HCT116 (cell line): ENCODE measurements at regions not wholly inside any gene's neighbourhood (a gene's known extent, or its start where the extent isn't known, plus 50 kb on each side); places are given as distances from the start of the nearest gene placed in this dataset.

ENCODE experiments used
- ATAC-seq: fragments of 200-7000 bp; cut with Tn5 transposase; 2 replicates; pipeline ENCODE4 v1.9.1; 2020; ENCODE audit warnings: mild to moderate bottlenecking, moderate library complexity
- BruUV-seq: library from RNA; stranded (reverse); fragments of 400-500 nt; replicated peaks from 2 replicates; lab custom pipeline; 2021; lab: Mats Ljungman, UMichigan
- CTCF ChIA-PET: fragments of 300-600 bp; sonication (Branson Sonifier 250); formaldehyde crosslinking; loops from one replicate; lab custom pipeline; 2021; ENCODE audit warnings: antibody characterized with exemption; lab: Charles Lee
- POLR2A ChIA-PET: fragments of 300-600, 350-600 bp; sonication (Branson Sonifier 250); formaldehyde crosslinking; loops from one replicate; lab custom pipeline; 2021; ENCODE audit warnings: antibody characterized with exemption; lab: Charles Lee
- RAD21 ChIA-PET, 2 experiments: fragments of 300-600 bp; sonication (Branson Sonifier 250); formaldehyde crosslinking; loops; one replicate each; lab custom pipeline; 2023; ENCODE audit warnings: low total read pairs in 2 of 2; ENCODE audit not compliant: uncharacterized antibody in 2 of 2, unreplicated experiment in 2 of 2, low non-redundant PET in 1 of 2; lab: Charles Lee
- DNase-seq: peaks from one replicate; pipeline ENCODE4 v3.0.0-alpha.2; 2010; ENCODE audit warnings: low read depth, low spot score
- H2AFZ ChIP-seq: fragments of 200-600 bp; shearing (Covaris generic), sonication (generic); 2 replicates; pipeline ENCODE4 v1.6.1; 2017; ENCODE audit warnings: low read depth, mixed run types, mixed read lengths, antibody characterized with exemption, low read length; ENCODE audit not compliant: poor library complexity, severe bottlenecking
- H3K27ac ChIP-seq: 2 replicates; pipeline ENCODE4 v1.5.1; 2012; ENCODE audit warnings: low read depth, low read length
- H3K27me3 ChIP-seq: fragments of 200-600 bp; sonication (generic); 2 replicates; pipeline ENCODE4 v1.6.1; 2016; ENCODE audit warnings: mixed run types, low read length, mixed read lengths; ENCODE audit not compliant: insufficient read depth
- H3K36me3 ChIP-seq, 2 experiments: fragments of 200-500 bp in 1 of 2; fragments of 200-600 bp in 1 of 2; sonication (Bioruptor generic) in 1 of 2; sonication (generic) in 1 of 2; 2 replicates each; pipeline versions ENCODE4 v1.5.1 to v1.6.1; 2014 to 2016; ENCODE audit warnings: low read length in 2 of 2, inconsistent platforms in 1 of 2, mixed read lengths in 1 of 2, mixed run types in 1 of 2; ENCODE audit not compliant: insufficient read depth in 2 of 2, control insufficient read depth in 1 of 2
- H3K4me1 ChIP-seq, 2 experiments: fragments of 200-600 bp in 1 of 2; sonication (generic) in 1 of 2; 2 replicates each; pipeline versions ENCODE4 v1.5.1 to v1.6.1; 2012 to 2017; ENCODE audit warnings: low read length in 2 of 2, inconsistent platforms in 1 of 2, mild to moderate bottlenecking in 1 of 2, mixed read lengths in 1 of 2, mixed run types in 1 of 2, moderate library complexity in 1 of 2; ENCODE audit not compliant: insufficient read depth in 2 of 2, control insufficient read depth in 1 of 2
- H3K4me2 ChIP-seq: fragments of 200-600 bp; sonication (generic); 2 replicates; pipeline ENCODE4 v1.6.1; 2017; ENCODE audit warnings: mixed run types, low read length, mixed read lengths
- H3K4me3 ChIP-seq, 2 experiments: fragments of 200-600 bp in 1 of 2; sonication (generic) in 1 of 2; replicated peaks in 1 of 2; 2 replicates each; pipeline ENCODE4 v1.5.1; 2011 to 2016; ENCODE audit warnings: low read length in 2 of 2, control low read depth in 1 of 2, low read depth in 1 of 2, mild to moderate bottlenecking in 1 of 2, mixed read lengths in 1 of 2, mixed run types in 1 of 2
- H3K79me2 ChIP-seq: fragments of 200-600 bp; sonication (generic); 2 replicates; pipeline ENCODE4 v1.6.1; 2017; ENCODE audit warnings: mild to moderate bottlenecking, mixed run types, low read length, moderate library complexity, mixed read lengths; ENCODE audit not compliant: insufficient read depth
- H3K9ac ChIP-seq: fragments of 200-600 bp; sonication (generic); 2 replicates; pipeline ENCODE4 v1.6.1; 2016; ENCODE audit warnings: low read length, mixed read lengths
- H3K9me2 ChIP-seq: fragments of 200-600 bp; sonication (generic), shearing (Covaris generic); 2 replicates; pipeline ENCODE4 v1.6.1; 2017; ENCODE audit warnings: mixed run types, mild to moderate bottlenecking, moderate library complexity; ENCODE audit not compliant: insufficient read depth
- H3K9me3 ChIP-seq, 2 experiments: fragments of 200-500 bp in 1 of 2; fragments of 200-600 bp in 1 of 2; sonication (Bioruptor generic) in 1 of 2; sonication (generic) in 1 of 2; 2 replicates each; pipeline ENCODE4 v1.6.1; 2014 to 2017; ENCODE audit warnings: low read length in 2 of 2, mixed read lengths in 2 of 2, inconsistent platforms in 1 of 2, low read depth in 1 of 2, mild to moderate bottlenecking in 1 of 2, mixed run types in 1 of 2, moderate library complexity in 1 of 2; ENCODE audit not compliant: control insufficient read depth in 1 of 2, insufficient read depth in 1 of 2
- H4K20me1 ChIP-seq: fragments of 200-600 bp; sonication (generic), shearing (Covaris generic); 2 replicates; pipeline ENCODE4 v1.6.1; 2017; ENCODE audit warnings: mixed run types, mild to moderate bottlenecking, moderate library complexity; ENCODE audit not compliant: insufficient read depth
- CEBPB ChIP-seq: IDR thresholded peaks from 2 replicates; pipeline ENCODE4 v1.6.1; 2012; ENCODE audit warnings: low read depth
- EGR1 ChIP-seq: IDR thresholded peaks from 2 replicates; pipeline ENCODE4 v1.6.1; 2012; ENCODE audit warnings: low read depth
- ELF1 ChIP-seq: IDR thresholded peaks from 2 replicates; pipeline ENCODE4 v1.6.1; 2012; ENCODE audit warnings: low read depth, borderline replicate concordance
- FOSL1 ChIP-seq: IDR thresholded peaks from 2 replicates; pipeline ENCODE4 v1.6.1; 2012; ENCODE audit warnings: low read depth
- JUND ChIP-seq: IDR thresholded peaks from 2 replicates; pipeline ENCODE4 v1.6.1; 2012
- POLR2AphosphoS5 ChIP-seq: IDR thresholded peaks from 2 replicates; pipeline ENCODE4 v1.6.1; 2011; ENCODE audit warnings: mild to moderate bottlenecking, low read depth, low read length, moderate library complexity
- SIN3A ChIP-seq: IDR thresholded peaks from 2 replicates; pipeline ENCODE4 v1.6.1; 2012; ENCODE audit warnings: low read depth
- SP1 ChIP-seq: IDR thresholded peaks from 2 replicates; pipeline ENCODE4 v1.6.1; 2012; ENCODE audit warnings: low read depth
- SRF ChIP-seq: IDR thresholded peaks from 2 replicates; pipeline ENCODE4 v1.6.1; 2012; ENCODE audit warnings: low read depth
- TCF7L2 ChIP-seq: IDR thresholded peaks from 2 replicates; pipeline ENCODE4 v1.7.0; 2011; ENCODE audit warnings: borderline replicate concordance, inconsistent platforms; ENCODE audit not compliant: insufficient read depth, insufficient read length; ENCODE audit errors: extremely low read depth
- YY1 ChIP-seq: IDR thresholded peaks from 2 replicates; pipeline ENCODE4 v1.6.1; 2011; ENCODE audit warnings: low read length, low read depth, moderate library complexity, mild to moderate bottlenecking; ENCODE audit not compliant: insufficient replicate concordance; ENCODE audit errors: extremely low read depth
- intact Hi-C: fragments of 100-400 bp; cut with micrococcal nuclease; formaldehyde crosslinking; loops from 2 replicates; pipeline ENCODE4 v1.10.0; 2022
- TF ChIP-seq, protein P1 (sequence below): IDR thresholded peaks from 2 replicates; pipeline ENCODE4 v1.6.1; 2012
- TF ChIP-seq, protein P2 (sequence below), 3 experiments: fragments of 200-600 bp in 1 of 3; sonication (generic) in 1 of 3; IDR thresholded peaks in 2 of 3; conservative IDR thresholded peaks in 1 of 3; 2 replicates each; pipeline ENCODE4 v1.5.1; 2012 to 2017; ENCODE audit warnings: low read depth in 2 of 3, low read length in 2 of 3, antibody characterized with exemption in 1 of 3, borderline replicate concordance in 1 of 3, control low read depth in 1 of 3, mild to moderate bottlenecking in 1 of 3, mixed read lengths in 1 of 3, mixed run types in 1 of 3, moderate library complexity in 1 of 3; ENCODE audit not compliant: insufficient read depth in 1 of 3

DNA sequence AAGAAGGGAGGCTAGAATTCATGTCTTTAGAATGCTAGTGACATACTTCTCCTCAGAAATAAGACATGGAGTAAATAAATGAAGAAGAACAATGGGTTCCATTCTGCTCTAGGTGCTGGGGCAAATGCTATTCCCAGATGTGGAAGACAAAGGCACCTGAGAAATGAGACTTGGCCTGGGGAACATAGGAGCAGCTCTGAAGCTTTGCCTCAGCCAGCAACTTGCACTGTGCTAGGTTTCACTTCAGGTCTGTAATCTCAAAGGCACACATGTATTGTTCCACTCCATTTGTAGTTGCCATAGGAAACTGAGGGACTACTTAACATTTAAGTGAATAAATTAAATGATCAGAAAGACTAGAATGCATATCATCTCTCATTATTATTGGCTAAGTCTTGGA, 538.9 kb upstream of the REG3G start:
- Histone ChIP-seq H3K4me3 (no peak overlapping the region), H3K4me1 (no peaks in the 10 kb centered on the region), H3K9ac (no peak overlapping the region), H3K36me3 (no peaks in the 10 kb centered on the region), H3K9me3 (peaks cover 3 to 18% of the 10 kb centered on the region in 2 experiments; a peak in 1 of 4 replicates), H3K4me2 (no peak overlapping the region), H4K20me1 (no peaks in the 10 kb centered on the region), H3K79me2 (no peaks in the 10 kb centered on the region), H2AFZ (no peak overlapping the region), H3K9me2 (no peaks in the 10 kb centered on the region), H3K27me3 (no peaks in the 10 kb centered on the region), H3K27ac (no peak overlapping the region)
- RAD21 ChIA-PET: no interaction called here
- CTCF ChIA-PET: no interaction called here
- POLR2A ChIA-PET: no interaction called here
- BruUV-seq: no TSS peak
- DNase-seq (no peak), ATAC-seq (no peak)
- intact Hi-C loops: no loop called here
- TF ChIP-seq SIN3A: no peak
- TF ChIP-seq YY1: no peak
- TF ChIP-seq JUND: no peak
- no peak for TF ChIP-seq TCF7L2
- no peak for TF ChIP-seq ELF1
- TF ChIP-seq SP1: no peak
- TF ChIP-seq, protein P1, sequence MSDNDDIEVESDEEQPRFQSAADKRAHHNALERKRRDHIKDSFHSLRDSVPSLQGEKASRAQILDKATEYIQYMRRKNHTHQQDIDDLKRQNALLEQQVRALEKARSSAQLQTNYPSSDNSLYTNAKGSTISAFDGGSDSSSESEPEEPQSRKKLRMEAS: no peak
- TF ChIP-seq POLR2AphosphoS5: no peak
- TF ChIP-seq, protein P2, sequence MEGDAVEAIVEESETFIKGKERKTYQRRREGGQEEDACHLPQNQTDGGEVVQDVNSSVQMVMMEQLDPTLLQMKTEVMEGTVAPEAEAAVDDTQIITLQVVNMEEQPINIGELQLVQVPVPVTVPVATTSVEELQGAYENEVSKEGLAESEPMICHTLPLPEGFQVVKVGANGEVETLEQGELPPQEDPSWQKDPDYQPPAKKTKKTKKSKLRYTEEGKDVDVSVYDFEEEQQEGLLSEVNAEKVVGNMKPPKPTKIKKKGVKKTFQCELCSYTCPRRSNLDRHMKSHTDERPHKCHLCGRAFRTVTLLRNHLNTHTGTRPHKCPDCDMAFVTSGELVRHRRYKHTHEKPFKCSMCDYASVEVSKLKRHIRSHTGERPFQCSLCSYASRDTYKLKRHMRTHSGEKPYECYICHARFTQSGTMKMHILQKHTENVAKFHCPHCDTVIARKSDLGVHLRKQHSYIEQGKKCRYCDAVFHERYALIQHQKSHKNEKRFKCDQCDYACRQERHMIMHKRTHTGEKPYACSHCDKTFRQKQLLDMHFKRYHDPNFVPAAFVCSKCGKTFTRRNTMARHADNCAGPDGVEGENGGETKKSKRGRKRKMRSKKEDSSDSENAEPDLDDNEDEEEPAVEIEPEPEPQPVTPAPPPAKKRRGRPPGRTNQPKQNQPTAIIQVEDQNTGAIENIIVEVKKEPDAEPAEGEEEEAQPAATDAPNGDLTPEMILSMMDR (IDR thresholded peaks at IDR 0.05 in 2 of 3, conservative IDR thresholded peaks at IDR 0.05 in 1 of 3; ENCODE audit: borderline replicate concordance in 1 of 3, insufficient read depth in 1 of 3, low read depth in 2 of 3, low read length in 2 of 3): no peak
- no peak for TF ChIP-seq CEBPB
- TF ChIP-seq EGR1: no peak
- TF ChIP-seq FOSL1: no peak
- no peak for TF ChIP-seq SRF
